22Rv1 (cell line): ENCODE measurements at regions not wholly inside any gene's neighbourhood (a gene's known extent, or its start where the extent isn't known, plus 50 kb on each side); places are given as distances from the start of the nearest gene placed in this dataset.

ENCODE experiments used
- CTCF ChIP-seq: fragments of 450-650 bp; IDR thresholded peaks from 2 replicates; pipeline ENCODE4 v1.5.1; 2017; ENCODE audit warnings: mild to moderate bottlenecking
- ZFX ChIP-seq: fragments of 450-650 bp; IDR thresholded peaks from 2 replicates; pipeline ENCODE4 v1.6.1; 2017; ENCODE audit warnings: antibody characterized with exemption, borderline replicate concordance

GRCh38 chr12:14284184-14284722 lies 81.2 kb upstream of the ATF7IP start:
- TF ChIP-seq CTCF (no peak), ZFX (no peak)
